NCI-H1092 treated with DMSO at 0.1 percent for 48 hours (cell line): ENCODE measurements at regions not wholly inside any gene's neighbourhood (a gene's known extent, or its start where the extent isn't known, plus 50 kb on each side); places are given as distances from the start of the nearest gene placed in this dataset.
"Not testable (repeated sequence)": the region's sequence is repeated elsewhere in the genome, so short reads cannot be mapped to it uniquely, and the experiment has no call there.

ENCODE experiments used
- DNase-seq: peaks from one replicate; lab custom pipeline; 2025; lab: John Stamatoyannopoulos, UW

DNA sequence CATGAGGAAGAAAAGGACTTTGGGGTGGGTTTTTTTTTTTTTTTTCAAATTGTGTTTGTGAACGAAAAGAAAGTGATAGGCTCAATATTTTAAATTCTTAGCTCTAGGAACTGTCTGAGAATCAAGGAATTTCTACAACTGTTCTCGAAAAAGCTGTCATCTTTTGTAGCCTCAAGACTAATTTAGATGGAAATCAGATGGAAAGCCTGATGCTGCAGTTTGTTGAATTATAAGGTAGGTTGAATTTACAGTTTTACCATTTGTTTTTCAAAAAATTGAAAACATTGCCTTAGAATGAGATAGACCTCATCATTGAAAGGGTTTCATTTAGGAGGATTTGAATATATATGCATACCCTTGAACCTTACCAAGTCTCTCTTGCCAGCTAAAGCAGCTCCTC, 109.3 kb upstream of the TRHDE start:
- DNase-seq: no peak

DNA sequence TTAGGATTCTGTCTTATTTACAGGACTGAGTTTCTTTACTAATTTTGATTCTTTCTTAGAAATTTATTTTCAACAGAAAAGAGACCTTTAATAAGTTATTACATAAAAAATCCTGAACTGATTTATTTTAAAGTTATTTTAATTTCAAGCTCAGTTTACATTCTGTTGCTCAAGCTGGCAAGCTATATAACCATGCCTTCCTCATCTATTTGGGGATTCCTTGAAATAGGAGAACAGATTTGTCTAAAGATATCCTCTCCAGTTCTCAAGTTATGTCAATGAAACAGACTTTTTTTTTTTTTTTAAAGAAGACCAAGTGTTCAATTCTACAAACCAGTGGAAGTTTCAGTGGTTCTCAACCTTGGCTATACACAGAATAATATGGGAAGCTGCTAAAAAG, 103.3 kb upstream of the TRHDE start:
- DNase-seq: no peak

GRCh38 chr12:72173974-72174373, 98.2 kb upstream of the TRHDE start:
- DNase-seq: no peak

GRCh38 chr12:72178244-72178643, 93.9 kb upstream of the TRHDE start:
- DNase-seq: no peak

DNA sequence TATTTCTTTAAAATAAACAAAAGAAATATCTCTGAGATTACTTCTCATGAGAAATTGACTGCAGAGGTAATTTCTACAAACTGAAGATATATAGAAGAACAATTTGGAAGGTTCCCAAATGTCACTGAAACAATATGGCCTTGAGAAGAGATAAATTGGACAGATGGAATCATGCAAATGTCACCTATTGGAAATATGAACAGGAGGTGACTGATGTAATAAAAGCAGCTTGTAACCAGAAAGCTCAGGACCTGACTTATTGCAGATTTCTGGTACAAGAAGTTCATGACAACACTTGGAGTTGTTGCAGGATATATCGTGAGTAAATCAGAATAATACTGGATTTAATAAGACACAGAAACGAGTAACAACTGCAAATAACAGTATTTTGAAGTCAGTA, 93.3 kb upstream of the TRHDE start:
- DNase-seq: no peak

DNA sequence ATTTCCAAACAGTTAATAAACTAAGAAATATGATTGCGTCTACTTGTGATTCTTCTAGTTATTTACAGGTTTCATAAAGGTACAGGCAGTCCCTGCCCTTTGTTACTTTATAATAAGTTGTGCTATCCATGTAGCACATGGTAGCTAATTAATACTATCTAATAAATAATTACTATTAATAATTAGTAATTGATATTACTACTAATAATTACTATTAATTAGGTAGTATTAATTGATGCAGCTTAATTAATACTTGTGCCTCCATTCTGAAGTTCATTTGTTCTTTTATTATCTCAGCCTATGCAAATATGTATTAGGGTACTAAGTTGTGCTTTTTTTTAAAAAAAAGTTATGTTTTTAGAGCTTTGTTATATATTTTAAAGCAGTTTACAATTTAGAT, 92.3 kb upstream of the TRHDE start:
- no peak for DNase-seq

DNA sequence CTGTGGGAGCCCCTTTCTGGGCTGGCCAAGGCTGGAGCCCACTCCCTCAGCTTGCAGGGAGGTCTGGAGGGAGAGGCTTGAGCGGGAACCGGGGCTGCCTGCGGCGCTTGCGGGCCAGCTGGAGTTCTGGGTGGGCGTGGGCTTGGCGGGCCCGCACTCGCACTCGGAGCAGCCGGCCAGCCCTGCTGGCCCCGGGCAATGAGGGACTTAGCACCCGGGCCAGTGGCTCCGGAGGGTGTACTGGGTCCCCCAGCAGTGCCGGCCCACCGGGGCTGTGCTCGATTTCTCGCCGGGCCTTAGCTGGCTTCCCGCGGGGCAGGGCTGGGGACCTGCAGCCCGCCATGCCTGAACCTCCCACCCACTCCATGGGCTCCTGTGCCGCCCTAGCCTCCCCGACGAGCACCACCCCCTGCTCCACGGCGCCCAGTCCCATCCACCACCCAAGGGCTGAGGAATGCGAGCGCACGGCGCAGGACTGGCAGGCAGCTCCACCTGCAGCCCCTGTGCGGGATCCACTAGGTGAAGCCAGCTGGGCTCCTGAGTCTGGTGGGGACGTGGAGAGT, 87.1 kb upstream of the TRHDE start:
- not testable (repeated sequence) for DNase-seq

DNA sequence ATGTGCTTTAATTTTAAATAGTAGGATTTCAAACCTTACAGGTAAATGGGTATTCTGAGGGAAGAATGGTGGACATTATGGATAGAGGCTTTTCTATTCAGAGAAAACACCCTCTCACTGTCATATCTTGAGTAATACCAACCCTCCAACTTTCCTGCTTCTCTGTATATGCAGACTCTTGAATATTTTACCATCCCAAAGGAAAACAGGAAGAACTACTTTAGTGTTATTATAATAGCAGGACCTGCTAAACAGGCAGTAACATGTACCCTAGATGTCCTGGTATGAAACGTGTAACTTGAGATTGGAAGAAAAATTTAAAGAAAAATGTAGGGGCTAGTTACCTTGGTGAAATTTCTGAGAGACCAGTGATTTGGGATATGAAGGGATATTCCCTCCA, 82.9 kb upstream of the TRHDE start:
- DNase-seq: no peak

- DNase-seq: no peak
These were observed 80.4 kb upstream of the TRHDE start for GRCh38 chr12:72191761-72192160.

DNA sequence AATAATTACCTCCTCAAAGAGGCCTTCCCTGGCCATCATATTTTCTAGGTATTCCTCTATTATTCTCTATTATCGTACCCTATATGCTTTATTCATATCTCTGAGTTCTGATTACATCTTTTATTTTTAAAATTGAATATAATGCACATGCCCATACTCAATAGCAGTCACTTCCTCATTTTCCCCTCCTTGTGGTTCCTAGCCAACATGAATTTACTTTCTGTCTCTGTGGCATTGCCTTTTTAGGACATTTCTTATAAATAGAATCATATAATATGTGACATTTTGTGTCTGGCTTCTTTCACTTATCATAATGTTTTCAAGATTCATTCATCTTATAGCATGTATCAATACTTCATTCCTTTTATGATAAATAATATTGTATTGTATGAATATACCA, 74.4 kb upstream of the TRHDE start:
- DNase-seq: no peak

- DNase-seq: no peak
These were observed 70.7 kb upstream of the TRHDE start for GRCh38 chr12:72201457-72201856.

GRCh38 chr12:72203764-72204335, 68.3 kb upstream of the TRHDE start:
- DNase-seq: no peak

- DNase-seq: no peak
These were observed 65.1 kb upstream of the TRHDE start for GRCh38 chr12:72207079-72207478.

- no peak for DNase-seq
These were observed 64.4 kb upstream of the TRHDE start for GRCh38 chr12:72207486-72208409.

DNA sequence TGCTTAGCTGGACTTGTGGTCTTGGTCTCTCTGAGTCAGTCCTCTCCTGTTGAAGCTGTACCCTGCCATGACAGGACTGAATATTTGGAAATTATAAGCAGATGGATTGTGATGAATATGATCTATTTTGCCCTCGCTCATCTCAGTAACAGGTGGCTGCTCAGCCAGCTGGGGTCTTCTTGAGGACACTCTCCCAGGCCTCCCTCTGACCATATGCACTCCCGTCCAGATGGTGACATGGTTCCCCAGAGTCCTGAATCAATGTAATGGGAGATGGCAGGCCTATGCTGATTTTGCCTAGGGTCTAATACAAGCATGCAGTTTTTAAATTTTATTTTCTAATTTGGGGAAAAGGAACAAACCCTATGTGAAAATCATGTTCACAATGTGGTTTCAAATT, 63.1 kb upstream of the TRHDE start:
- no peak for DNase-seq

GRCh38 chr12:72214163-72214562, 58.0 kb upstream of the TRHDE start:
- no peak for DNase-seq

DNA sequence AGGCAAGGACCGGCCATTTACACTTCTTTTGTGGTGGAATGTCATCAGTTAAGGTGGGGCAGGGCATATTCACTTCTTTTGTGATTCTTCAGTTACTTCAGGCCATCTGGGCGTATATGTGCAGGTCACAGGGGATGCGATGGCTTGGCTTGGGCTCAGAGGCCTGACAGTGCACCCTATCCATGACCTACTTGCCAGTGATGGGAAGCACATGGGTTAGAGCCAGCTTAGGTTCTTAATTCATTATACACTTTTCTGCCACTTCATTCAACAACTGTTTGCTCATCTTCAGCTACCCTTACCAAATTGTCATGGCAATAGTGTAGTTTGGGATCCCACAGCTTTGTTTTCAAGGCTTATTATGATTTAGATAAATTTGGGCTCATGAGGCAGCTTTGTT, 56.9 kb upstream of the TRHDE start:
- not testable (repeated sequence) for DNase-seq

DNA sequence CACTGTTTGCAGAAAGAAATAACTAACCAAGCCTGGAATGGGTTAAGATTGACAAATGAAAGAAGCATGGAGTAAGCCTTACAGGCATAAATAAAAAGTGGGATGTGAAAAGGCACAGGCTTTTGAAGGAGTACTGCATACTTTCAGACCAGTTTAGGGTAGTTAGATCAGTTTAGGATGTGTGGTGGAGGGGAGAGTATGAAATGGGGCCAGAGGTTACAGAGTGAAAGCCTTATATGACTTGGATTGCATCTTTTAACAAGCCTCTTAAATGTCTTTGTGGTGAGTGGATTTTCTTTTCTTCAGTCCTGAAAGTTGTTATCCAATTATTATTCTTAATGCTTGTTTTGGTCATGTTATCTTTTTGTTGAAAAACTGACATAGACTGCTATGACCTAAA, 52.2 kb upstream of the TRHDE start:
- no peak for DNase-seq
